ENCODE measurements at regions not wholly inside any gene's neighbourhood (a gene's known extent, or its start where the extent isn't known, plus 50 kb on each side); places are given as distances from the start of the nearest gene placed in this dataset.

DNA sequence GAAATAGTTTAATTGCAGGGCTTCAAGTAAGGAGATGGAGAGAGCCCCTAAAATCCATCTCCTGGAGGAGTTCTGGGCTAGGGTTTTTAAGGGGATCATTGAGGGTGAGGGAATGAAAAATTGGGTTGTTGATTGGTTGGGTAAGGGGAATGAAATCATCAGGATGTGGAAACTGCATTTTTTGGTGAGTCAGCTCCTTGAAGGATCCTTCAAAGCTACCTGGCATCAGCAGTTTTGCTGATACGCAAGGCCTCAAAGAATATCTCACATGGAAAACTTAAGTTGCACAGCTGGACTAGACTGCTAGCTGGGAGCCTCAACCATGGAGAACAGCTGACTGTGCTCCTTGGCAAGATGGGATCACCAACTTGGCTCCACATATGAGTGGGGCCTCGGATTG, 136.7 kb downstream of the FGF10 start:
- 58 to 79% methylated on average over 2 of the region's 2 CpGs for WGBS, 2 donors
- Histone ChIP-seq H3K4me1 (no peaks in the 10 kb centered on the region), H3K27me3 (no peaks in the 10 kb centered on the region), H3K4me3 (no peak overlapping the region), H3K36me3 (replicated peaks in 1 of 2; ENCODE audit: insufficient read depth in 1 of 2, low read depth in 2 of 2) (no peaks in the 10 kb centered on the region), H3K9me3 (no peaks in the 10 kb centered on the region), H3K27ac (no peak overlapping the region)
- TF ChIP-seq POLR2A (IDR thresholded peaks at IDR 0.05), result no peak
- TF ChIP-seq, protein P1, sequence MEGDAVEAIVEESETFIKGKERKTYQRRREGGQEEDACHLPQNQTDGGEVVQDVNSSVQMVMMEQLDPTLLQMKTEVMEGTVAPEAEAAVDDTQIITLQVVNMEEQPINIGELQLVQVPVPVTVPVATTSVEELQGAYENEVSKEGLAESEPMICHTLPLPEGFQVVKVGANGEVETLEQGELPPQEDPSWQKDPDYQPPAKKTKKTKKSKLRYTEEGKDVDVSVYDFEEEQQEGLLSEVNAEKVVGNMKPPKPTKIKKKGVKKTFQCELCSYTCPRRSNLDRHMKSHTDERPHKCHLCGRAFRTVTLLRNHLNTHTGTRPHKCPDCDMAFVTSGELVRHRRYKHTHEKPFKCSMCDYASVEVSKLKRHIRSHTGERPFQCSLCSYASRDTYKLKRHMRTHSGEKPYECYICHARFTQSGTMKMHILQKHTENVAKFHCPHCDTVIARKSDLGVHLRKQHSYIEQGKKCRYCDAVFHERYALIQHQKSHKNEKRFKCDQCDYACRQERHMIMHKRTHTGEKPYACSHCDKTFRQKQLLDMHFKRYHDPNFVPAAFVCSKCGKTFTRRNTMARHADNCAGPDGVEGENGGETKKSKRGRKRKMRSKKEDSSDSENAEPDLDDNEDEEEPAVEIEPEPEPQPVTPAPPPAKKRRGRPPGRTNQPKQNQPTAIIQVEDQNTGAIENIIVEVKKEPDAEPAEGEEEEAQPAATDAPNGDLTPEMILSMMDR (IDR thresholded peaks at IDR 0.05), result no peak
- DNase-seq (no peak), ATAC-seq (no peak)
- intact Hi-C loops (cut with DNase I), result no loop called here

DNA sequence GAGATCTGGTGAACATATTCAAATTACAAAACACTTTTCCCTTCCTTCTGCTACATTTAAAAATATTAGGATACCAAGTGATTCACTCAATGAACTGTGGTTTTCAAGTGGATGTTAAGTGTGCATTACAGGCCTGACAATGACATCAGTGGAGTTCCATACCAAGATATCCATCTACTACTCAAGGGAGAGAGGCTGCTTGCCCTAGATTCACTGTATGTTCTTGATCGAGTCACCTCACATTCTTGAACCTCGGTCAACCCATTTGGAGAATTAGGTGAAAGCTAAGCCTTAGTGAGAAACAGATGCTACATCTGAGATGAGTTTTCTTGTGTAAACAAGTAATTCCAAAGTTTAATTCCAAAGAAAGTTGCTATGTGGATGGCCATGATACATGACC, 142.2 kb downstream of the FGF10 start:
- no peaks in the 10 kb centered on the region for H3K9me3 ChIP-seq
- intact Hi-C loops (cut with DNase I), result no loop called here
- WGBS, 2 donors, result 67 to 90% methylated on average over 2 of the region's 2 CpGs
- TF ChIP-seq POLR2A (IDR thresholded peaks at IDR 0.05), result no peak
- TF ChIP-seq, protein P1 (IDR thresholded peaks at IDR 0.05), result no peak
- no peak overlapping the region for H3K4me3 ChIP-seq
- H3K27ac ChIP-seq, result no peak overlapping the region
- no peaks in the 10 kb centered on the region for H3K36me3 ChIP-seq (replicated peaks in 1 of 2; ENCODE audit: insufficient read depth in 1 of 2, low read depth in 2 of 2)
- no peak for ATAC-seq
- H3K4me1 ChIP-seq, result no peaks in the 10 kb centered on the region
- DNase-seq, result no peak
- no peaks in the 10 kb centered on the region for H3K27me3 ChIP-seq

DNA sequence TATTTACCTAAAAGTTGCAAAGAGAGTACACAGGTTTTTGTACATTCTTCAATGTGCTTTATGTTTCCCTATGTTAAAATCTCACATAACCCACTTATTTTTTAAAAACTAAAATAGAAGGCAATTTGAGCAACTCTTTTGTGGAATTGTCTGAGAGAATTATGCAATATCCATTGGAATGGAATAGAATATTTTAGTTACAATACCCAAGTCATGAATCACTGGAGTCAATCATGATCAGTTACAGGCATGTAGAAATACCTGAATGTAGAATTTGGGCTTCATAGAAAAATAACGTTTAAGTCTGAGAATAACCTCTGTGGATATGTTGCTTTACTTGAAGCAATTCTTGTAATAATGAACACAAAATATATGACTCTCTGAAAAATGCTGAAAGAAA, 143.3 kb downstream of the FGF10 start:
- Histone ChIP-seq H3K4me1 (no peaks in the 10 kb centered on the region), H3K27ac (no peak overlapping the region), H3K9me3 (no peaks in the 10 kb centered on the region), H3K36me3 (replicated peaks in 1 of 2; ENCODE audit: insufficient read depth in 1 of 2, low read depth in 2 of 2) (no peaks in the 10 kb centered on the region), H3K4me3 (no peak overlapping the region), H3K27me3 (no peaks in the 10 kb centered on the region)
- TF ChIP-seq, protein P1 (IDR thresholded peaks at IDR 0.05), result no peak
- TF ChIP-seq POLR2A (IDR thresholded peaks at IDR 0.05), result no peak
- ATAC-seq (no peak), DNase-seq (no peak)
- WGBS, 2 donors, result 64 to 69% methylated on average over 1 of the region's 1 CpG
- intact Hi-C loops (cut with DNase I), result no loop called here

DNA sequence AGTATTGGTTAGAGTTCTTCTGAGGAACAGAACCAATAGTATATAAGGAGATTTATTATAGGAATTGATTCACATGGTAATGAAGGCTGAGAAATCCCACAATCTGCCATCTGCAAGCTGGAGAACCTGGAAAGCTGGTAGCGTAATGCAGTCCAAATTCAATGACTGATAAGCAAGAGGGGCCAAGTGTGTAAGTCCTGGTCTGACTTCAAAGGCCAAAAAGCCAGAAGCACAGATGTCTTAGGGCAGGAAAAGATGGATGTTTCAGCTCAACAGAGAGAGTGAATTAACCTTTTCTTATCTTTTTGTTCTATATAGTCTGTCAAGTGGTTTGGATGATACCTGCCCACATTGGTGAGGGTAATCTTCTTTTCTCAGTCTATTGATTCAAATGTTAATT, 146.4 kb downstream of the FGF10 start:
- DNase-seq (no peak), ATAC-seq (no peak)
- intact Hi-C loops (cut with DNase I), result no loop called here
- Histone ChIP-seq H3K27ac (no peak overlapping the region), H3K36me3 (replicated peaks in 1 of 2; ENCODE audit: insufficient read depth in 1 of 2, low read depth in 2 of 2) (no peaks in the 10 kb centered on the region), H3K27me3 (no peaks in the 10 kb centered on the region), H3K9me3 (no peaks in the 10 kb centered on the region), H3K4me3 (no peak overlapping the region), H3K4me1 (no peaks in the 10 kb centered on the region)
- WGBS, 2 donors, result 58 to 75% methylated on average over 1 of the region's 1 CpG
- no peak for TF ChIP-seq POLR2A (IDR thresholded peaks at IDR 0.05)
- TF ChIP-seq, protein P1 (IDR thresholded peaks at IDR 0.05), result no peak

DNA sequence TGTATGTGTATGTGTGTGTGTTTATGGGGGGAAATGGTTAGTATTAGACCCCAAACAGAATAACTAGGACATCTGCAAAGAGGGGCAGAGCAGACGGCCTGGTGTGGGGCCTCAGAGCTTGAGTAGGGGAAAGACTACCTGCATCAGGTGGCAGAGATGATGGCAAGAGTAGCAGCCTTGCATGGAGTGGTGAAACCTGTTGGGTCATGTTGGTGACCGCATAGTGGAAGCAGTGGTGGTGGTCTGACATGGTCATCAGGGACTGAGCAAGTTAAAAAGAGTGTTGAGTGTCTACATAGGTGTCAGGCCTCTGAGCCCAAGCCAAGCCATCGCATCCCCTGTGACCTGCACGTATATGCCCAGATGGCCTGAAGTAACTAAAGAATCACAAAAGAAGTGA, 153.2 kb downstream of the FGF10 start:
- H3K27me3 ChIP-seq, result no peaks in the 10 kb centered on the region
- no peaks in the 10 kb centered on the region for H3K9me3 ChIP-seq
- H3K4me3 ChIP-seq, result no peak overlapping the region
- H3K27ac ChIP-seq, result no peak overlapping the region
- ATAC-seq, result no peak
- H3K36me3 ChIP-seq (replicated peaks in 1 of 2; ENCODE audit: insufficient read depth in 1 of 2, low read depth in 2 of 2), result no peaks in the 10 kb centered on the region
- intact Hi-C loops (cut with DNase I), result no loop called here
- WGBS, 2 donors, result 85 to 87% methylated on average over 4 of the region's 4 CpGs
- H3K4me1 ChIP-seq, result no peaks in the 10 kb centered on the region
- DNase-seq, result no peak
- TF ChIP-seq POLR2A (IDR thresholded peaks at IDR 0.05), result no peak
- TF ChIP-seq, protein P1 (IDR thresholded peaks at IDR 0.05), result no peak

All from body of pancreas (tissue), 4 donors.